Central memory CD8-positive, alpha-beta T cell (primary cell): ENCODE measurements at regions not wholly inside any gene's neighbourhood (a gene's known extent, or its start where the extent isn't known, plus 50 kb on each side); places are given as distances from the start of the nearest gene placed in this dataset.

ENCODE experiments used
- ATAC-seq: fragments of 150-1000 bp; cut with Tn5 transposase; replicated peaks from 2 replicates; pipeline ENCODE4 v1.10.0; 2022; ENCODE audit warnings: mild to moderate bottlenecking, moderate FRiP score, moderate number of reproducible peaks; ENCODE audit not compliant: poor library complexity, severe bottlenecking; ENCODE audit errors: extremely low read depth
- DNase-seq, 2 donors: peaks; one replicate each; pipeline ENCODE4 v3.0.0; 2021; ENCODE audit warnings: low spot score in 2 of 2
- H3K27ac Mint-ChIP-seq: one replicate; pipeline ENCODE4 v1.8.0; 2022; ENCODE audit warnings: low read depth, mild to moderate bottlenecking, moderate library complexity, mixed read lengths
- H3K27me3 Mint-ChIP-seq: one replicate; pipeline ENCODE4 v1.8.0; 2022; ENCODE audit warnings: mixed read lengths
- H3K36me3 Mint-ChIP-seq: one replicate; pipeline ENCODE4 v1.8.0; 2022; ENCODE audit warnings: mild to moderate bottlenecking, moderate library complexity, mixed read lengths; ENCODE audit not compliant: insufficient read depth
- H3K4me1 Mint-ChIP-seq: one replicate; pipeline ENCODE4 v1.8.0; 2022; ENCODE audit warnings: mixed read lengths
- H3K4me3 Mint-ChIP-seq: one replicate; pipeline ENCODE4 v1.8.0; 2022; ENCODE audit warnings: mild to moderate bottlenecking, moderate library complexity, mixed read lengths
- H3K9me3 Mint-ChIP-seq: one replicate; pipeline ENCODE4 v1.8.0; 2022; ENCODE audit warnings: mixed read lengths

DNA sequence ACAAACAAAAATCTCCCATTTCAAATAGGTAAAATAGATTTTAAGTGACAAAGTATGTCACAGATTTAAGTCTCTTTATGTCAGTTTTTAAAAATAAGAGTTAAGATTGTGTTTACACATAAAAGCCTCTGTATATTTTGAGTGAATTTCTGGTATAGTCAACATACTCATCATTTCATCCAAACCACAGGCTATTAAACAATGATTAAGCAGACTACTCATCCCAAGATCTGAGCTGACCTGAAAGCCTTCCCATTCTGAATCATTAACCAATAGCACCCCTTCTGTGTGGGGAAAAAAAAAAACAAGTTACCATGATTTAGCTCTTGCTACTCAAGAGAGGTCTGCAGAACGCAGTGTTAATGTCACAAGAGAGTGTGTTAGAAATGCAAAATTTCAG is 284.4 kb upstream of the NBEA start:
- no peaks in the 10 kb centered on the region for H3K4me1 Mint-ChIP-seq
- ATAC-seq (no peak), DNase-seq (no peak)
- H3K36me3 Mint-ChIP-seq = no peaks in the 10 kb centered on the region
- no peak overlapping the region for H3K4me3 Mint-ChIP-seq
- H3K9me3 Mint-ChIP-seq = peaks cover 6% of the 10 kb centered on the region
- H3K27ac Mint-ChIP-seq = no peak overlapping the region
- no peaks in the 10 kb centered on the region for H3K27me3 Mint-ChIP-seq

DNA sequence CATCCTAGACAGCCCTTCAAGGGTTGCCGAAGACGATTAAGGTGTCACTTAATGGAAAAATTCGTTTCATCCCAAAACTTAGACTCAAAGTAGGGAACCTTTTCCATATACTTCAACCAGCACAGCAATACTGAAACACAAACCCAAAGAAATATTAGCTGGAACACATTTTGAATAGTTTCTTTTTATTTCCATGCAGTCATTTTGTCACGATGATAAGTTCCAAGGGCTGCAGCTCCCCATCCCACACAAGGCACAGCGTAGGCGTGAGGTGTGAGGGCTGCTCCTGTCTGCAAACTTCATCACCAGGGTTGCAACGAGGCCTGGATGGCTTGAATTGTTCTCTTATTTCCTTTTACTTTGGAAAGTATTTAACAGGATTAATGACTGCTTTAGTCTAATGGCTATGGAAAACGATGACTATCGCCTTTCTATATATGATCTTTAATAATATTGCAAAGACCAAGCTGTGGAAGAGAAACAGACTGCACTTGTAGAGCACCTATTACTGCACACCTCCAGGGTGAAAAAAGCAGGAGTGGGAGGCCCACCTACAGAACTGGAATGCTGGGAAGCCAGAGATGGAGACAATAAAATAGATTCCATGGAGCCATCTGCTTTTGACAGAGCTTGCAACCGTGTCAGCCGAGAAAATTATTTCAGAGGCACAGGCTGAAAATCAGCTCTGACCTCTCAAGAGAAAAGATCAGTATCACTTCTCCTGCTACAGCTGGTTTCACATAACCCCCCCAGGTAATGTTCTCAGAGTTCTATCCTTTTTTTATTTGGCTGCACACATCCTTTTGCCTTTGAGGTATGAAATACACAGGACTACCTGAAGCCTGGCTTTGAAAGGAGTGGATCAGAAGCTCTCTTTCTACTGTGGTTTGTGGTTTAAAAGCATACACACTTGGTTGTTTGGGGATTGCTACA is 274.5 kb upstream of the NBEA start:
- no peak for ATAC-seq
- Mint-ChIP-seq H3K27ac (no peak overlapping the region), H3K9me3 (peaks cover 11% of the 10 kb centered on the region), H3K4me3 (no peak overlapping the region), H3K4me1 (no peaks in the 10 kb centered on the region), H3K27me3 (no peaks in the 10 kb centered on the region), H3K36me3 (no peaks in the 10 kb centered on the region)
- DNase-seq = no peak

DNA sequence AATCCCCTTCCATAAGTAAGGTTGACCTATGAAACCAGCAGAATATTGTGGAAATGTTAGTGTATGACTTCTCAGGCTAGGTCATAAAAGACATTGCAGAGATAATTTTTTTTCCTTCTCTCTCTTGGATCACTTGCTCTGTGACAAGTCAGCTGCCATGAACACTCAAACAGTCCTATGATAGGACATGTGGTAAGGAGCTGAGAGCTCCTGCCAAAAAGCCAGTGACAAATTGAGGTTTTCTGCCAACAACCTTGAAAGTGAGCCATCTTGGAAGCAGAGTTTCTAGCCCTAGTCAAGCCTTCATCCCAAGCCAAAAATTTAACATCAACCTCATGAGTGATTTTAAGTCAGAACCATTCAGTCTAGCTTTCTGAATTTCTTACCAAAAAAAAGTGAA is 270.9 kb upstream of the NBEA start:
- H3K27me3 Mint-ChIP-seq = no peaks in the 10 kb centered on the region
- no peak for ATAC-seq
- H3K4me1 Mint-ChIP-seq = no peaks in the 10 kb centered on the region
- no peak for DNase-seq
- H3K27ac Mint-ChIP-seq = no peak overlapping the region
- no peak overlapping the region for H3K4me3 Mint-ChIP-seq
- H3K36me3 Mint-ChIP-seq = no peaks in the 10 kb centered on the region
- peaks cover 11% of the 10 kb centered on the region for H3K9me3 Mint-ChIP-seq

- H3K27me3 Mint-ChIP-seq = no peaks in the 10 kb centered on the region
- no peaks in the 10 kb centered on the region for H3K36me3 Mint-ChIP-seq
- DNase-seq (no peak), ATAC-seq (no peak)
- H3K4me3 Mint-ChIP-seq = no peak overlapping the region
- peaks cover 14% of the 10 kb centered on the region for H3K9me3 Mint-ChIP-seq
- no peak overlapping the region for H3K27ac Mint-ChIP-seq
- H3K4me1 Mint-ChIP-seq = no peaks in the 10 kb centered on the region
Observed at GRCh38 chr13:34672631-34673030, 269.4 kb upstream of the NBEA start.

DNA sequence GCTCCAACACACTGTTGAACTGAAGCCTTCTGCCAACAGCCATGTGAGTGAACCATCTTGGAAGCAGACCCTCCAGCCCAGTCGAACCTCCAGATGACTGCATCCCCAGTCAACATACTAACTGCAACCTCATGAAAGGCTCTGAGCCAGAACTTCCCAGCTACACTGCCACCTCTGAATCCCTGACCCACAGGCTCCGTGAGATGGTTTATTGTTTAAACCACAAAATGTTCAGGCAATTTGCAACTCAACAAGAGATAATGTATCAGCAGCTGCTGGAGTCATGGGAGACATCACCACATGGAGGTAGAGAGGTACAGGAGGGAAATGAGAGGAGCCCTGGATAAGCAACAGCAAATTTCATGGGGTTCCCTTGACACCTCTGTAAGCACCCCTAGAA is 266.4 kb upstream of the NBEA start:
- no peak for DNase-seq
- no peak for ATAC-seq
- Mint-ChIP-seq H3K4me3 (no peak overlapping the region), H3K27me3 (no peaks in the 10 kb centered on the region), H3K27ac (no peak overlapping the region), H3K9me3 (peaks cover 11% of the 10 kb centered on the region), H3K4me1 (no peaks in the 10 kb centered on the region), H3K36me3 (no peaks in the 10 kb centered on the region)

DNA sequence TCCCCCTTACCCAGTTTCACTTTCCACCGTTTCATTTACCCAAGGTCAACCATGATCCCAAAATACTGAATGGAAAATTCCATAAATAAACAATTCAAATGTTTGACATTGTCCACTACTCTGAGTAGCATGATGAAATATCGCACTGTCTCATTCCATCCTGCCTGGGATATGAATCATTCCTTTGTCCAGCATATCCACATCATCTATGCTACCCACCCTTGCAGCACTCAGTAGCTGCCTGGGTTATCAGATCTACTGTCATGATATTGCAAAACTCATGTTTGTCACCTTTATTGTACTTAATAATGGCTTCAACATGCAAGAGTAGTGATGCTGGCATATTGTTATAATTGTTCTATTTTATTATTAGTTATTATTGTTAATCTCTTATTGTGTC is 263.9 kb upstream of the NBEA start:
- Mint-ChIP-seq H3K27me3 (no peaks in the 10 kb centered on the region), H3K9me3 (peaks cover 5% of the 10 kb centered on the region), H3K27ac (no peak overlapping the region), H3K4me1 (no peaks in the 10 kb centered on the region), H3K4me3 (no peak overlapping the region), H3K36me3 (no peaks in the 10 kb centered on the region)
- no peak for DNase-seq
- no peak for ATAC-seq

DNA sequence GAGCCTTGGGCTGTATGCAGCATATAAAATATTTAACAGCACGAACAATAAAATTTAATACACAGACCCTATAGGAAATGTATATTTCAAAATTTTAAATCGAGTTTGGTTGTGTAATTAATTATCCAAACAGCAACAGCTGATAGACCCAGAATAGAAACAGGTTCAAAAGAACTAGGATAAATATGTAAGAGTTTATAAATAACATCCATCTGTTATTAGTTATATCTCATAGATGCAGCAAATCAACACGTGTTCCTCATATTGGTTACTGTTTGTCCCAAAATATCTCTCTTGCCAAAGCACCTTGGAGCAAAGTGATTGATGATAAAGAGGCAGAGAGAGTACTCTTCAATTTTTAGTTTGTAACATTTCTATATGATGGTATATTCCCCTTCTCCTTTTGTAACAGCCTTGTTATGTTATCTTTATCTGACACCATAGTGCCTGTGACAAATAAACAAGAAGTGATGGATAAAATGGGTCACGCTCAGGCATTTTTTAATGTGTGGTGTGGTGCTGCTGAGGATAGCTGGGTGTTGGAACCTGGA is 260.6 kb upstream of the NBEA start:
- H3K4me1 Mint-ChIP-seq = no peaks in the 10 kb centered on the region
- H3K4me3 Mint-ChIP-seq = no peak overlapping the region
- H3K27ac Mint-ChIP-seq = no peak overlapping the region
- ATAC-seq (no peak), DNase-seq (no peak)
- H3K27me3 Mint-ChIP-seq = no peaks in the 10 kb centered on the region
- H3K9me3 Mint-ChIP-seq = peaks cover 5% of the 10 kb centered on the region
- H3K36me3 Mint-ChIP-seq = no peaks in the 10 kb centered on the region

- Mint-ChIP-seq H3K27me3 (no peaks in the 10 kb centered on the region), H3K4me3 (no peak overlapping the region), H3K4me1 (no peaks in the 10 kb centered on the region), H3K36me3 (no peaks in the 10 kb centered on the region), H3K9me3 (peaks cover 15% of the 10 kb centered on the region), H3K27ac (no peak overlapping the region)
- DNase-seq = no peak
- ATAC-seq = no peak
Observed at GRCh38 chr13:34695063-34695462, 247.0 kb upstream of the NBEA start.

GRCh38 chr13:34696296-34696695 is 245.8 kb upstream of the NBEA start:
- DNase-seq (no peak), ATAC-seq (no peak)
- no peaks in the 10 kb centered on the region for H3K36me3 Mint-ChIP-seq
- H3K27me3 Mint-ChIP-seq = no peaks in the 10 kb centered on the region
- H3K4me3 Mint-ChIP-seq = no peak overlapping the region
- no peak overlapping the region for H3K27ac Mint-ChIP-seq
- H3K4me1 Mint-ChIP-seq = no peaks in the 10 kb centered on the region
- H3K9me3 Mint-ChIP-seq = peaks cover 11% of the 10 kb centered on the region

- Mint-ChIP-seq H3K36me3 (no peaks in the 10 kb centered on the region), H3K27ac (no peak overlapping the region), H3K27me3 (no peaks in the 10 kb centered on the region), H3K4me3 (no peak overlapping the region), H3K4me1 (no peaks in the 10 kb centered on the region), H3K9me3 (peaks cover 11% of the 10 kb centered on the region)
- ATAC-seq = no peak
- DNase-seq = no peak
Observed at GRCh38 chr13:34696741-34697140, 245.3 kb upstream of the NBEA start.

GRCh38 chr13:34698945-34699344 is 243.1 kb upstream of the NBEA start:
- no peak overlapping the region for H3K27ac Mint-ChIP-seq
- H3K36me3 Mint-ChIP-seq = no peaks in the 10 kb centered on the region
- no peaks in the 10 kb centered on the region for H3K4me1 Mint-ChIP-seq
- ATAC-seq = no peak
- no peak for DNase-seq
- H3K9me3 Mint-ChIP-seq = peaks cover 11% of the 10 kb centered on the region
- H3K4me3 Mint-ChIP-seq = no peak overlapping the region
- no peaks in the 10 kb centered on the region for H3K27me3 Mint-ChIP-seq

DNA sequence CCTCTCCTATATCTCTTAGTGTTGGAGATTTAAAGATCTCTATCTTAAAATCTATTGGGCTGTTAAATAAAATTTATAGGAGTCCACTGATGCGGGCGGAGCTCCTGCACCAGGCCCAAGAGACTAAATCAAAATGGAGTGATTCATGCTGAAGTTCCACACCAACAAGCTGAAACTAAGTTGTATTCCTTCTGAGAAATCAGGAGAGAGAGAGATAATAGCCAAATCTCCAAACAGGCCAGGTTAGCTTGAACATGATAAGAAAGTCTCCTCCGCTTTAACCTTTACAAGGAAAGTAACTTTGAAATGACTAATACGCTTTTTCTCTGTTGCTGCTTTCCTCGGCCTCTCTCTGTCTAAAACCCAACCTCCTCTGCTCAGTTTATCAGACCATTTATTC is 241.9 kb upstream of the NBEA start:
- H3K27me3 Mint-ChIP-seq = no peaks in the 10 kb centered on the region
- no peak overlapping the region for H3K4me3 Mint-ChIP-seq
- no peaks in the 10 kb centered on the region for H3K4me1 Mint-ChIP-seq

DNA sequence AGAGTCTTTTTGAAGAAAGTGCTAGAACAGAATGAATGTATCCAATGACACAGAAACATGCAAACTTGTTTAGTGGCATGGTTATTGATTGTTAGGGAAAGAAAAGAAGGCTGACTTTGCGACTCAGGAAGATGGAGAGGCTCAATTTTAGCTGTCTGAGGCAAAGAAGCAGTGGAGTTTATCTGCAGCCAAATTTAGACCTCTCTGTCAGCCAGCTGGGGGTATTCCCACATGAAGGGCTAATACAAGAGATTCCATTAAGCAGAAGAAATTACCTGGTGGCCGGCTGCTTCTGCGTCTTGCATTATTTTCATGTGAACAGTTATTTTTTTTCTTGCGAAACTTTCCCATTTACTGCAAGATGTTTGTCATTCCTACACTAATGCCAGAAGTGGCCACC is 240.2 kb upstream of the NBEA start:
- H3K4me1 Mint-ChIP-seq = no peaks in the 10 kb centered on the region
- ATAC-seq (no peak), DNase-seq (no peak)
- H3K36me3 Mint-ChIP-seq = no peaks in the 10 kb centered on the region
- peaks cover 15% of the 10 kb centered on the region for H3K9me3 Mint-ChIP-seq
- H3K4me3 Mint-ChIP-seq = no peak overlapping the region
- no peaks in the 10 kb centered on the region for H3K27me3 Mint-ChIP-seq
- H3K27ac Mint-ChIP-seq = no peak overlapping the region

More for the DNA sequence above, 241.9 kb upstream of the NBEA start:
- no peaks in the 10 kb centered on the region for H3K36me3 Mint-ChIP-seq
- H3K27ac Mint-ChIP-seq = no peak overlapping the region
- H3K9me3 Mint-ChIP-seq = peaks cover 16% of the 10 kb centered on the region
- ATAC-seq (no peak), DNase-seq (no peak)
